IPS DF 6.9 (cell line): ENCODE measurements at regions not wholly inside any gene's neighbourhood (a gene's known extent, or its start where the extent isn't known, plus 50 kb on each side); places are given as distances from the start of the nearest gene placed in this dataset.

Source experiments
- DNase-seq: peaks from one replicate; pipeline ENCODE4 v3.0.0-alpha.2; 2013; ENCODE audit warnings: low read depth, low spot score
- H3K27ac ChIP-seq: one replicate; pipeline ENCODE4 v1.5.1; 2013; ENCODE audit warnings: low read length, control low read depth
- H3K27me3 ChIP-seq: 2 replicates; pipeline ENCODE4 v1.6.1; 2013; ENCODE audit warnings: mild to moderate bottlenecking, low read length; ENCODE audit not compliant: control insufficient read depth, insufficient read depth
- H3K36me3 ChIP-seq: 2 replicates; pipeline ENCODE4 v1.6.1; 2013; ENCODE audit warnings: low read length; ENCODE audit not compliant: control insufficient read depth, insufficient read depth
- H3K4me1 ChIP-seq: 2 replicates; pipeline ENCODE4 v1.6.1; 2013; ENCODE audit warnings: low read length; ENCODE audit not compliant: control insufficient read depth, insufficient read depth
- H3K4me3 ChIP-seq: 2 replicates; pipeline ENCODE4 v1.5.1; 2013; ENCODE audit warnings: mild to moderate bottlenecking, low read length
- H3K9me3 ChIP-seq: 2 replicates; pipeline ENCODE4 v1.6.1; 2013; ENCODE audit warnings: low read length, inconsistent platforms; ENCODE audit not compliant: control insufficient read depth, insufficient read depth
- WGBS: extraction: QIAGEN DNeasy Blood & Tissue Kit; methylation state at CpG from one replicate; pipeline ENCODE4 v1.1.7; 2013; ENCODE audit warnings: mixed read lengths, missing lambda C conversion rate; ENCODE audit not compliant: insufficient read length, insufficient coverage; 5-methylcytosine and 5-hydroxymethylcytosine counted together

- no peak overlapping the region for H3K4me3 ChIP-seq
- no peaks in the 10 kb centered on the region for H3K27me3 ChIP-seq
- H3K36me3 ChIP-seq = no peaks in the 10 kb centered on the region
- H3K27ac ChIP-seq = no peak overlapping the region
- H3K9me3 ChIP-seq = peaks cover 7% of the 10 kb centered on the region
- DNase-seq = no peak
- no peaks in the 10 kb centered on the region for H3K4me1 ChIP-seq
- WGBS = no CpG with 5 or more reads among the region's 8 CpGs
These were observed 1437.8 kb downstream of the BRD1 start for GRCh38 chr22:48389916-48390315.

DNA sequence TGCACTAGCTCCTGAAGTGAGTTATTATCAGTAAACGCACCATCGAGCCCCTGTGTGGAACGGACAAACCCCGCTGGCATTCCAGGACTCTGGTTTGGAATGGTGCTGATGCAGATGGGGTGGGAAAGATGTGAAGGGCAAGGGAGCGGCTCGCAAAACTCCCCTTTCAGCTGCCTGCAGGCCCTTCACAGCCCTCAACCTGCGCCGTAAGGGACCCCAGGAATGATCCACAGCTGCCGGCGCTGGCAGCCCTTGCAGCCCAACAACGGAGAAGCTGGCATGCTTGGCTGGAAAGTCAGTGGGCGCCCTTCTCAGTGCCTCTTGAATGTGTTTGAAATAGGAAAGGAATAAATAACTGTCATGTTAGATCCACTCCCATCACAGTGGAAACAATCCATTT, 1445.5 kb downstream of the BRD1 start:
- Histone ChIP-seq H3K4me3 (no peak overlapping the region), H3K4me1 (no peaks in the 10 kb centered on the region), H3K9me3 (peaks cover 26% of the 10 kb centered on the region), H3K27ac (no peak overlapping the region), H3K36me3 (no peaks in the 10 kb centered on the region; the same call in 1 of the 2 replicates), H3K27me3 (no peaks in the 10 kb centered on the region)
- WGBS = no CpG with 5 or more reads among the region's 12 CpGs
- DNase-seq = no peak

GRCh38 chr22:48380016-48380665, 1447.5 kb downstream of the BRD1 start:
- no CpG with 5 or more reads among the region's 13 CpGs for WGBS
- DNase-seq = no peak
- H3K27ac ChIP-seq = no peak overlapping the region
- no peaks in the 10 kb centered on the region for H3K27me3 ChIP-seq
- H3K4me1 ChIP-seq = no peaks in the 10 kb centered on the region
- no peak overlapping the region for H3K4me3 ChIP-seq
- peaks cover 31% of the 10 kb centered on the region for H3K9me3 ChIP-seq
- no peaks in the 10 kb centered on the region; the same call in 1 of the 2 replicates for H3K36me3 ChIP-seq

DNA sequence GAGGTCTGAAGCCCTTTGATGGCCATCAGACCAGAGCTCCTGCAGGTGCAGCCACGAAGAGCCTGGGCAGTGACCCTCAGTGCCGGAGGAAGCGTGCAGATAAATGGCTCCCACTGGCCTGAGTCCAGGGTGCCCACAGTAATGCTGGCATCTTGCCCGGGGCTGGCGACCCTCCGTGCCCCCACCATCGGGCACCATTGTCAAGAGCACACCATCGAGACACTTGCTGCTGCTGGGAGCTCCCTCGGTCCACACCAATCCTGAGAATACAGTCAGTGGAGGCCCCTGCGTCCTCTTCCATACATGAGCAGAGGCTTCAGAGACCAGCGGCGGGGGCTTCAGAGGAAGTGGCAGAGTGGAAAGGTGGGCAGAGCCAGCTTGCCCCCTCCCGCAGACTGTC, 1448.3 kb downstream of the BRD1 start:
- Histone ChIP-seq H3K9me3 (peaks cover 32% of the 10 kb centered on the region), H3K4me1 (no peaks in the 10 kb centered on the region), H3K4me3 (no peak overlapping the region), H3K36me3 (no peaks in the 10 kb centered on the region; the same call in 1 of the 2 replicates), H3K27me3 (no peaks in the 10 kb centered on the region), H3K27ac (no peak overlapping the region)
- no CpG with 5 or more reads among the region's 13 CpGs for WGBS
- DNase-seq = no peak

- DNase-seq = no peak
- no peaks in the 10 kb centered on the region; the same call in 1 of the 2 replicates for H3K36me3 ChIP-seq
- peaks cover 32% of the 10 kb centered on the region for H3K9me3 ChIP-seq
- H3K4me1 ChIP-seq = no peaks in the 10 kb centered on the region
- H3K27ac ChIP-seq = no peak overlapping the region
- WGBS = no CpG with 5 or more reads among the region's 6 CpGs
- no peak overlapping the region for H3K4me3 ChIP-seq
- H3K27me3 ChIP-seq = no peaks in the 10 kb centered on the region
These were observed 1449.0 kb downstream of the BRD1 start for GRCh38 chr22:48378673-48379072.

GRCh38 chr22:48376936-48377712, 1450.5 kb downstream of the BRD1 start:
- peaks cover 35% of the 10 kb centered on the region for H3K9me3 ChIP-seq
- H3K27ac ChIP-seq = no peak overlapping the region
- DNase-seq = no peak
- H3K4me3 ChIP-seq = no peak overlapping the region
- no CpG with 5 or more reads among the region's 8 CpGs for WGBS
- H3K36me3 ChIP-seq = no peaks in the 10 kb centered on the region; the same call in 1 of the 2 replicates
- H3K27me3 ChIP-seq = no peaks in the 10 kb centered on the region
- H3K4me1 ChIP-seq = no peaks in the 10 kb centered on the region

- Histone ChIP-seq H3K9me3 (peaks cover 34% of the 10 kb centered on the region), H3K4me1 (no peaks in the 10 kb centered on the region), H3K27me3 (no peaks in the 10 kb centered on the region), H3K27ac (no peak overlapping the region), H3K36me3 (no peaks in the 10 kb centered on the region; the same call in 1 of the 2 replicates), H3K4me3 (no peak overlapping the region)
- no CpG with 5 or more reads among the region's 8 CpGs for WGBS
- DNase-seq = no peak
These were observed 1451.2 kb downstream of the BRD1 start for GRCh38 chr22:48376428-48376827.

- no peak for DNase-seq
- no peaks in the 10 kb centered on the region for H3K4me1 ChIP-seq
- peaks cover 25% of the 10 kb centered on the region for H3K9me3 ChIP-seq
- H3K36me3 ChIP-seq = no peaks in the 10 kb centered on the region
- no CpG with 5 or more reads among the region's 12 CpGs for WGBS
- no peak overlapping the region for H3K4me3 ChIP-seq
- H3K27me3 ChIP-seq = no peaks in the 10 kb centered on the region
- no peak overlapping the region for H3K27ac ChIP-seq
These were observed 1454.0 kb downstream of the BRD1 start for GRCh38 chr22:48373626-48374173.

GRCh38 chr22:48372390-48372789, 1455.3 kb downstream of the BRD1 start:
- WGBS = no CpG with 5 or more reads among the region's 7 CpGs
- no peaks in the 10 kb centered on the region for H3K4me1 ChIP-seq

DNA sequence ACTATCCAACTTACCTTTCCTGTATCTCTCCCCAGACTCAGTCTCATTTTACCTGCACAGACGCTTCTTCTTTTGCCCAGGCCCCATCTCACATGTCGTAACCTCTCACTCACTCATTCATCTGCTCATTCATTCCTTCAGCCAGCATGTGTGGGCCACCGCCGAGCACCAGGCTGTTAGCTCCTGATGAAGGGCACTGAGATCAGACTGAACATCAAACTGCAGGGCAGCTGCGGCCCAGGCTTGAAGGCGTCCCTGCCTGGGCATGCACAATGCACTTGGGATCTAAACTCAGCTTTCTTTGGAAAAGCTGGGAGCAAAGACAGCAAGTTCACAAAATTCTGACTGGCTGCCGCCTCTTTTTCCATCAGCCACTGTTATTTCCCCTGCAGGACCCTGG, 1456.3 kb downstream of the BRD1 start:
- H3K36me3 ChIP-seq = no peaks in the 10 kb centered on the region
- no CpG with 5 or more reads among the region's 7 CpGs for WGBS
- no peak for DNase-seq
- no peak overlapping the region for H3K4me3 ChIP-seq
- no peaks in the 10 kb centered on the region for H3K4me1 ChIP-seq
- H3K9me3 ChIP-seq = peaks cover 20% of the 10 kb centered on the region
- H3K27ac ChIP-seq = no peak overlapping the region
- H3K27me3 ChIP-seq = no peaks in the 10 kb centered on the region

More at GRCh38 chr22:48372390-48372789, 1455.3 kb downstream of the BRD1 start:
- Histone ChIP-seq H3K9me3 (peaks cover 24% of the 10 kb centered on the region), H3K4me3 (no peak overlapping the region), H3K36me3 (no peaks in the 10 kb centered on the region), H3K27ac (no peak overlapping the region), H3K27me3 (no peaks in the 10 kb centered on the region)
- DNase-seq = no peak
